HG03139 (cell line): ENCODE measurements at regions not wholly inside any gene's neighbourhood (a gene's known extent, or its start where the extent isn't known, plus 50 kb on each side); places are given as distances from the start of the nearest gene placed in this dataset.
"Not testable (repeated sequence)": the region's sequence is repeated elsewhere in the genome, so short reads cannot be mapped to it uniquely, and the experiment has no call there.

Experiments
- ATAC-seq: cut with Tn5 transposase; IDR thresholded peaks from one replicate; pipeline ENCODE4 v1.9.1; 2021; ENCODE audit not compliant: unreplicated experiment

DNA sequence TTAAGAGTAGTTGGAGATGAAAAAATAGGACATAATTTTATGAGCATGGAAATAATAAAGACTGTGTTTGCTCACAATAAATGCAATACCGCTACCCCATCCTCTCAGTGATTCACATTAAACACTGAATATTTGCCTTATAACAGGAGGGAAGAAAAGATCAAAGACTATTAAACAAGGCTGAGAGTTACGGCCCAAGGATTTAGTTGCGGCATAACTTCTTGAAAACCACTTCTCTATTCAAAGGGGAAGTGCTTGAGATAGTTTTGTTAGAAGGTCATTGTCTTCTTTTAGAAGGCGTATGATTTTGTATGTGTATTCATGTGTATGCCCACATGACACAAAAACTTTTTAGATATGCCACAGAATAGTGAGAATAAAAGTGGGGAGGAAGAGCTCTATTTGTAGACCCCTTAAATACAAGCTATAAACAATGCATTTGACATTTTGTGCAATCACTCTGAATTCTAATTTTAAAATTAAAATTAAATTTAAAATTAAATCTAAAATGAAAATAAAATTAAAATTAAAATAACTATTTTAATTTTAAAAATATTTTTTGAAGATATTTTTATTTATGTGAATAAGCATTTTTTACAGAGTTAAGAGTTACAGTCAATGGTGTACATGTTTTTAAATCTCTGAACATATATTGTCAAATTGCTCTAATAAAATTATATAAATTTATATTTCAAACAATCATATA is 986.6 kb upstream of the ADAMTS5 start:
- no peak for ATAC-seq

DNA sequence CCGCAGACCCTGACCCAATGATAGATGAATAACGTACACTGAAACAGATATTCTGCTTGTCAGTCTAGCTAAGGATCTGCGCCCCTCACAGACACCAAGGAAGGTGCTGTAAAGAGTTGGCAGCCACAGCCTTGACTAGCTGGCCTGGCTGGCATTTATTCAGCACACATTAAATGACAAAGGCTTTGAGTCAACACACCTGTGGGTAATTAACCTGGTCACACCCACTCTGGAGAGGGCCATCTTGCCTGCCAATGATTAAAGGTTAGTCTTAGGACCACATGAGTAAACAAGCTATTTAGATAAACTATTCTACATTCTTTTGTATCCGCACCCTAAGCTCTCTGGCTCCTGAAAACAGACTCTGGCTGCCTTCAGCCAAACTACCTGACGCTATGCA is 982.2 kb upstream of the ADAMTS5 start:
- ATAC-seq, result not testable (repeated sequence)

DNA sequence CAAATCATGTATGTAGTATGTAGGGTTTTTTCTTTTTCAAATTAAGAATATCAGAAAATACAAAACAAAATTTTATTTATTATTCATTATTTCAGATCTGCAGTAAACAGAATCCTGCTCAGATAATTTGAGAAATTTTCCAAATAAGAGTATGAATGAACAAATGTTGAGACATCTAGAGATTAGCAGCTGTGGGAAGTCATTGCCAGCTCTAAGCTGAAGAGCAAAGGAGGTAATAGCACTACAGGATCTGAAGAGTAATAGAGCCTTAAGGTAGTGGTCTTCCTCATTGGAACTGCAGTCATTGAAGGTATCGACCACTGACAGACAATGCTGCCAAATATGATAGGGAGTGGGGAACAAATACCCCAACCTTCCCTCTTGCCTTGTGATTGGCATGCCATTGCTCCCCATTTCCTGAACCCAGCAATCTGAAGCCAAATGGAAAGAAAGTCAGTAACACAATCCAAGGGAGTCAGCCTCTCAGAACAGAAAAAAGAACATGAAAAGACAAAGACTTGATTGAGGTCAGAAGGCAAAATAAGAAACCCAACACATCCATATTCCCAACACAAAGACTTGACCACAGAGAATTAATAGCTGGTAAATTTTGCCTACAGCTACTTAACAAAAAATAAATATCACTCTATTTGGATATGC is 963.4 kb upstream of the ADAMTS5 start:
- ATAC-seq, result not testable (repeated sequence)

DNA sequence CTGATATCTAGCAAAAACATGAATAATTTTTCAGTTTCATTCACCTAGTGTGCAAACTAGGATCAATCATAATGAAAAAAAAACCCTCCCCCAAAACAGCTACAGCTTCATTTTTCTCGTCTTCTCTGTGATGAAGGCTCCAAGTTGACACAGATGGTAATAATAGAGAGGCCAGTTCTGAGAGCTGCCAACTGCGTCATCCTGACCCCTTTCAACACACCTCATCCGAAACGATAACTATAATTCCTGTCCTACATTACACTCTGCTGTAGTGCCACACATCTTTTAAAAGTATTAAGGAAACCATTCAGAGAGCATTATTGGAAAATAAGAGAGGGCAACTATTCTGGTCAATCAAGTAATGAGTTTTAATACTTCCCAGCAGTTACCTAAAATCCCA is 962.3 kb upstream of the ADAMTS5 start:
- not testable (repeated sequence) for ATAC-seq

DNA sequence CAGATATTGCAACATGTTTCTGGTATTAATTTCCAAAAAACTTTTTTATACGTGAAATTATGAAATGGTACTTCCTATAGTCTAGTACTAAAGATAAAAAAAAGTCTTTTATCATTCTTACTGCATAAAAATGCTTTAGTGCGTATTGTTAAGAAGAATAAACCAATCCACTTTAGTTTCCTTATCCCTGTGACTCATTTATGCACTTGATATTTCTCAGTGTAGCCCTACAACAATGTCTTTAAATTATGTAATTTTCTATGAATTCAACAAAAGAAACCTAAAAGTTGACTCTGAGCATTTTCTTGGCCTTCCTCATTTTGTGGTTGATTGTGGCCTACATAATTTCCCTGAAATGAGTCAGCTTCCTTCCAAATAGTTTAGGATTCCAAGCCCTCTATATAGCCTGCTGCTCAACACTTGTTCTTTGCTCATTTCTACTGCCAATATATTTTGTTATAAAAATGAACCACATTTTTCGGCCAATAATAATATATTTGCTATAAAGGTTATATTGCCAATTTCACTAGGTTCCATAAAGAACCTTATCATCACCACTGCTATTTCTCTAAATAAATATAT is 961.7 kb upstream of the ADAMTS5 start:
- not testable (repeated sequence) for ATAC-seq

DNA sequence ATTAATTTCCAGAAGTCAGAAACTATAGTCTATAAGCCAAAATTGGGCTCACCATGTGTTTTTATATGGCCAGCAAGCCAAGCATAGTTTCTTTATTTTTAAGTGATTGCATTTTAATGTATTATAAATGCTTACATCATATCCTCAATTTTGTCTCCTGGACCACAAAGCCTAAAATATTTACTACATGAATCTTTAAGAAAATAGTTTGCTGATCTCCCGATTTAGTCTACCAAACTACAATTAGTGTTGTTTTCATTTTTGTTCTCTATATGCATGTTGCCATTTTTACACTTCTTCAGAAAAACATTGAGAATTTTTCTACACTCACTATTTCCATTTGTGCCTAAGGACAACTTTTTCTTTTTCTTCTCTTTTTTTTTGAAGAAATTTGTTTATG is 954.5 kb upstream of the ADAMTS5 start:
- not testable (repeated sequence) for ATAC-seq

DNA sequence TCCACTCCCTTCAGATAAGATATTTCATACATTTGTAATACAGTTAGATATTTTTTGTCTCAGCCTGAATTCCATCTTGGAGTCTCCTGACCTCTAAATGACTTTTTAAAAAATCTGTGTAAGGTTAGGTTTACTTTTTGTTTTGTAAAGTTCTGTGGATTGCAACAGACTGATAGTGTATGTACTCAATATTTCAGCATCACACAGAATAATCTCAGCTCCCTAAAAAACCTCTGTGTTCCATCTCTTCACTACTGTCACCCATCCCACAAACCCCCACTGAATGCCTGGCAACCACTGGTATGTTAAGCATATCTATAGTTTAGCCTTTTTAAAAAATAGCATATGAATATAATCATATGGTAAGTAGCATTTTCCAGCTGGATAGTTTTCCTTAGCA is 951.1 kb upstream of the ADAMTS5 start:
- ATAC-seq, result not testable (repeated sequence)

DNA sequence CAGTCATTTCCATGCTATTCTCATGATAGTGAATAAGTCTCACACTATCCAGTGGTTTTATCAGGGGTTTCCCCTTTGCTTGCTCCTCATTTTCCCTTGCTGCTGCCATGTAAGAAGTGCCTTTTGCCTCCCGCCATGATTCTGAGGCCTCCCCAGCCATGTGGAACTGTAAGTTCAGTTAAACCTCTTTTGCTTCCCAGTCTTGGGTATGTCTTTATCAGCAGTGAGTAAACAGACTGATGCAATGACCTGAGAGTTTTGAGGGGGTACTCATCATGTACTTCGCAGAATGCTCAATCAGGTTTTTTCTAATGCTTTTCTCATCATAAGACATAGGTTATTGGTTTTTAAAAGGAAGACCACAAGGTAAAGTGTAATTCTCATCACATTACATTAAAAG is 949.4 kb upstream of the ADAMTS5 start:
- not testable (repeated sequence) for ATAC-seq

DNA sequence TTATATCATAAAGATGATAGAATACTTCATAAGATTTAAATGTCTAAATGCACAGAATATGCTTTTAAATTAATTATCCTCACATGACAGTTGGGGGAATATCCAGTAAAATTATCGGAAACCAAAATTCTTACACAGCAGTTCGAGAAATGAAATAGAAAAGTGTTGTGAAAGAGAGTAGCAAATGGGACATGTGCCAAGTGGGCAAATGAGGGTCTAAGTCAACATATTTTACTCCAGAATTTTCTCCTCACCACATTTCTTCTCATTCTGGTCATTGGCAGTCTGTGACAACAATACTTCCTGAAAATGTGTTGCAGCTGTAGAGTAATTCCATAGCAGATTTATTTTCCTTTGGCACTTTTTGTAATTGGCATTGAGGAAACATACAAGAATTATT is 945.2 kb upstream of the ADAMTS5 start:
- not testable (repeated sequence) for ATAC-seq

DNA sequence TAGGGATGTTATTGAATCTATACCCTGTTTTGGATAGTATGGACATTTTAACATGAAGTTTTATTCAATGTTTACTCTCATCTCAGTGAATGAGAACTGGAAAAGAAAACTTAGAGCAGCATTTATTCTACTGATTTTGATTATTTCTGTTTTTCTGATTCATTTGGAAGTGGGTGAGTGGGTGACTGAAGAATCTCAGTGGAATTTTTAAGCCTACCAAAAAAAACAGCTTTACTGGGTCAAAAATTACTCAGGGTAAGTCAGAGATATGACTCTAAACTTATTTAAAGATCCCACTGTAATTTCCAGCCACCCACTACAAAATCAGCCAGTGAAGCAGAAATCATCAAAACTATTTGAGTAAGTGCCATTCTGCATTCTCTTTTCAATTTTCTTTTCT is 942.6 kb upstream of the ADAMTS5 start:
- not testable (repeated sequence) for ATAC-seq

DNA sequence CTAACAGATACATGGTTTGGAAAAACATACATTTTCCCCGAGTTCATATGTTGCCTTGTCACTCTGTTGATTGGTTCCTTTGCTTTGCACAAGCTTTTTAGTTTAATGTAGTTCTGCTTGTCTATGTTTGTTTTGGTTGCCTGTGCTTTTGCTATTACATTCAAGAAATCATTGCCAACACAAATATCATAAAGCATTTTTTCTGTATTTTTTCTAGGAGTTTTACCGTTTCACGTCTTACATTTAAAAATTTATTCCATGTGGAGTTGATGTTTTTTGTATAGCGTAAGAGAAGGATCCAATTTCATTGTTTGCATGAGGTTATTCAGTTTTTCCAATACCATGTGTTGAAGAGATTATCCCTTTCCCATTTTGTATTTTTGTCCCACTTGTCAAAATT is 941.9 kb upstream of the ADAMTS5 start:
- ATAC-seq, result not testable (repeated sequence)

DNA sequence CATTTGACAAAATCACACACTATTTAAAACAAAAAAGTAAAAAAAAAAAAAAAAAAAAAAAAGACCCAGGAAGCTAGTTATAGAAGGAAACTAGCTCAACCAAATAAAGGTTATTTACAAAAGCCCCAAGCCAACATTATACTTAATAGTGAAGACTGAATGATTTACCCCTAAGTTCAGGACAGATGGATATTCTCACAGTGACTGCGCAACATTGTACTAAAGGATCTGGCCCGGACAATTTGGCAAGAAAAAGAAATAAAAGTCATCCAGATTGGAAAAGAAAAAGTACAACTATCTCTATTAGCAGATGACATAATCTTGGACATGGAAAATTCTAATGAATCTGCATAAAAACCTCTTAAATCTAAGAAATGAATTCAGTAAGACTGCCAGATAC is 936.0 kb upstream of the ADAMTS5 start:
- ATAC-seq, result not testable (repeated sequence)

DNA sequence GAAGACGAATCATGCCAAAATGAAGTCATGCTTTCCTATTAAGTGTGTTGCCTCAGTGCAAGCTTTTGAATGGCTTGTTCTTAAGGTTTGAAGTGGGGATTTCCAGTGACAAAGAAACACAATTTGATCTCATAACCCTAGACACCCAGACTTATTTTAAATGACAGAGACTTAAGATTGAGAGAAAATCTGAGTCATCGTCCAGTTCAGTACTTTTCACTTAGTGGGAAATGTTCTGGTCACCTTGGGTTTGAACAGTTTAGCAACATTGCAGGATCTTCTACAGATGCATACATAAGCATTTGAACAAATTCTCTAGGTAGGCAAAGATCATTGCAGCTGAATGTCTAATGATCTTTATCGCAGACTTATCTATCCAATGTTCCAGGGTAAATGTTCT is 926.7 kb upstream of the ADAMTS5 start:
- not testable (repeated sequence) for ATAC-seq

DNA sequence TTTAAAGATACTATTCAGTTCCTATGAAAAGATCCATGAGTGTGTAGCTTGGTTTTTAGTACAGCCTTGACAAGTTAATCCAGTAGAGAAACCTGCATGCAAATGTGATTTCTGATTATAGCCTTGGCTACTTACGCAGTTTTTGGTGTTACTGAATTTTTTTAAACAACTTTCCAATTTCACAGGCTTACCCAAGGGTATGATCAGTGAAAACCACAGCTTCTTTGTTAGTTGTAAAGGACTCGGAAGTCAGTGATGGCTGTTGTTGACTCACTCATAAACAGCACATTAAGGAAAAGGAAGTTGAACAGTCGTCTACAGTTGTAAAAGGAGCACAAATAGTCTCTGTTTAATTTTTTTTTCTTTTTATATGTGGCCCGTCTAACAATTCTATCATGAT is 924.6 kb upstream of the ADAMTS5 start:
- ATAC-seq, result not testable (repeated sequence)

DNA sequence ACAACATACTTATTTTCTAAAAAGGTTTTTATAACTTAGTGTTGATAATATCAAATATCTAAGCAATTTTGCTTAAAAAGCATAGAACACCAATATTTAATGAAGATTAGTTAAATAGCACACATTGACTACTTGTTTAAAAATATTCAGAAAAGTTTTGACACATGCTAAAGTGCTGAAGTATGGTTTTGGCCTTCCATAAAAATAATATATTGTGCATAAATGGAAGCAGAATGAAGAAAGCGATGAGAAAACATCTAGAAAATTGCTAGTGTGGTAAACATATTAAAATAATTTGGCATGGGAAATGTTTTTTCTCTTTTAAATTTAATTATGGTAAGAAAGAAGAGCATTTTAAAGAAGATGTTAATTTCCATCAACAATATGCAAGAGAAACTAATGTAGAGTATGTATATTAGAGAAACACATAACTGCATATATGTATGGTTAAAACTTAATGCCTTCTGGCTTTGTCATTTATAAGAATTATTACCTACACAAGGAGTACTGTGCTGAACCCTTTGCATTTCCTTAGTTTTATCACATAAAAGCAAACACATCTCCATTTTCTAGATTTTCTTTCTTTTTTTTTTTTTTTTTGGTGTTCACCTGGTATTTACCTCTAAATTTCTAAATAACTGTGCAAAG is 921.0 kb upstream of the ADAMTS5 start:
- ATAC-seq, result not testable (repeated sequence)

DNA sequence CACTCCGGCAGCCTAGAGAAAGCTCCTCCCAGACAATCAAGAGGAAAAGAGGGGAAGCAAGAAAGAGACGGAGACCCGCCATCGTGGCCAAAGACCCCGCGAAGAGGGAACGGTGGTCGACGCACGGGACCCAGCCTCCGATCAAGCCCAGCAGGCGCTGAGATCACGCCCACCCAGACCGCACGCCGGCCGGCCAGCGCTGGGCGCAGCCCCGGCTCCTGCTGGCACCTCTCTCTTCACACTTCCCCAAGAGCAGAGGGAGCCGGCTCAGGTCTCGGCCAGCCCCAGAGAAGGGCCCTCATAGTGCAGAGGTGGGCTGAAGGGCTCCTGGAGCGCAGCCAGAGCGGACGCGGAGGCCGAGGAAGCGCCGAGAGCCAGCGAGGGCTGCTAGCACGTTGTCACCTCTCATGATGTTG is 918.4 kb upstream of the ADAMTS5 start:
- no peak for ATAC-seq

DNA sequence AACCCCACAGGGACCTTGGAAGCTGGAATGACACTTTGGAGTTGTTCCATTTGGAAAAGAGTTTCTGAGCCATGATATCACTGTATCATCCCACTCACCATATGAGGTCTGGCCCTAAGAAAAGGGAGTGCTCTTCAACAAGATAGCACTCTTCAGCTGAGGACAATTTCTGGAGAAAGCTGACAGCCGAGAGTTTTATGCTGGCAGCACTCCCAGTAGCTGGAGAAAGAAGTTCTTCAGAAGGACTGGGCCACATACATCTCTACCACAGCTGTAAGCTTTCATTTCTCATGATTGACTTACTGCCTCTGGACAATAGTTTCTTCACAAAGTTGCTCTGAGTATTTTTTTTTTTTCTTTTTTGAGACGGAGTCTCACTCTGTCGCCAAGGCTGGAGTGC is 914.4 kb upstream of the ADAMTS5 start:
- not testable (repeated sequence) for ATAC-seq

DNA sequence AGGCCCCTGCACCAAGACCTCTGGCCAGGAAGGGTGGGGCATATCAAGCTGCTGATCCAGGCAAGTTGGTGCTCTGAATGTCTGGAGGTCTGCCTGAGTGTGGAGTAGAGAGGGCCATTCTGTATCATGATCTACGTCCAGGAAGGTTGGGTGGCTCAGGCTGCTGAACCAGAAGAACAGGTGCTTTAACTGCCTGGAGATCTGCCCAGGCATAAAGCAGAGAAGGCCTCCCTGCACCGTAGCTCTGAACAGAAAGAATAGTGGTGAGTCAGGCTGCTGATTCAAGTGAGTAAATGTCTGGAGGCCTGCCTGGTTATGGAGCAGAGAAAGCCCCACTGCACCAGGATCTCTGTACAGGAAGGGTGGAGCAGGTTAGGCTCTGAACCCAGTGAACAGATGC is 905.5 kb upstream of the ADAMTS5 start:
- not testable (repeated sequence) for ATAC-seq

DNA sequence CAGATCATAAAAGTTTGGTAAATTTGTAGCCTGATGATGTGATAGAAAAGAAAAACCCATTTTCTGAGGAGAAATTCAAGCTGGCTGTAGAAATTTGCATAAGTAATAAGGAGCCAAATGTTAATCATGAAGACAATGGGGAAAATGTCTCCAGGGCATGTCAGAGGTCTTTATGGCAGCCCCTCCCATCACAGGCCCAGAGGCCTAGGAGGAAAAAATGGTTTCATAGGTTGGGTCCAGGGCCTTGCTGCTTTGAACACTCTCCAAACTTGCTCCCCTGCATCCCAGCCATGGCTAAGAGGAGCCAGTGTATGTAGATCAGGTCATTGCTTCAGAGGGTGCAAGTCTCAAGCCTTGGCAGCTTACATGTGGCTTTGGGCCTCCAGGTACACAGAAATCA is 903.9 kb upstream of the ADAMTS5 start:
- ATAC-seq, result not testable (repeated sequence)

DNA sequence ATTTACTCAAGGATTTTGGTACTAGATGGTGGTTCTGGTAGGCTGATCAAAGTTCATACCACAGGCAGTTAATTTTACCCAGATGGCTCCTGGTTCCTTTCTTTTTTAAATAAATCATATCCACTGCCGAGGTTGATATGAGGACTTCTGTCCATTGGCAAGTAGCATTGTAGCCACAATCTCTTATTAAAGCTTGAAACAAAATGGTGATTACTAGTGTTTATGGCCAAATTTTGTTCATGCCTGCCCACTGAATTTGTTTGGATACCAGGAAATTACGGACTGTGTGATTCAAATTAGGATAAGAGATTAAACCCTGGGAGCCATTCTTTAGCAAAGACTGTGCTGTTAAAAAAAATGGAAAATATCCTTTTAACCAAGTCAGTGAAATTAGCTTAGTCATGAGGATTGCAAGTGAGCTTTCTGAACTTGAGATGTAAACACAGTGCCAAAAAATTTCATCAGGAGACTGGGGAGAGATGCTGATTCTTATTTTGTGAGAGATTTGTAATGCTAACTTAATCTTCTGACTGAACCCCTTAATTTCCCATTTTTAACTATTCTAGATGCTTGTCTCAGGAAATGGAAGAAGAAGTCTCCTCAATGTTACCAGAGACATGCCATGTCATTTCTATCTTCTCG is 893.5 kb upstream of the ADAMTS5 start:
- not testable (repeated sequence) for ATAC-seq
